Mucosa of stomach (tissue), 1 donor: ENCODE measurements at regions not wholly inside any gene's neighbourhood (a gene's known extent, or its start where the extent isn't known, plus 50 kb on each side); places are given as distances from the start of the nearest gene placed in this dataset.
"Not testable (repeated sequence)": the region's sequence is repeated elsewhere in the genome, so short reads cannot be mapped to it uniquely, and the experiment has no call there.

Source experiments
- H3K27me3 ChIP-seq: one replicate; pipeline ENCODE4 v1.7.0; 2013; ENCODE audit warnings: mild to moderate bottlenecking, low read length; ENCODE audit not compliant: control insufficient read depth, insufficient read depth
- H3K36me3 ChIP-seq: one replicate; pipeline ENCODE4 v1.7.0; 2013; ENCODE audit warnings: low read length; ENCODE audit not compliant: control insufficient read depth, insufficient read depth
- H3K4me1 ChIP-seq: one replicate; pipeline ENCODE4 v1.7.0; 2013; ENCODE audit warnings: mild to moderate bottlenecking, low read length; ENCODE audit not compliant: control insufficient read depth, insufficient read depth
- H3K4me3 ChIP-seq: one replicate; pipeline ENCODE4 v1.7.0; 2013; ENCODE audit warnings: low read length
- H3K9ac ChIP-seq: one replicate; pipeline ENCODE4 v1.7.0; 2013; ENCODE audit warnings: mild to moderate bottlenecking, low read length, moderate library complexity
- H3K9me3 ChIP-seq: one replicate; pipeline ENCODE4 v1.7.0; 2013; ENCODE audit warnings: mild to moderate bottlenecking, low read length, moderate library complexity; ENCODE audit not compliant: control insufficient read depth
- donor health status: Pancreatic carcinoma.

DNA sequence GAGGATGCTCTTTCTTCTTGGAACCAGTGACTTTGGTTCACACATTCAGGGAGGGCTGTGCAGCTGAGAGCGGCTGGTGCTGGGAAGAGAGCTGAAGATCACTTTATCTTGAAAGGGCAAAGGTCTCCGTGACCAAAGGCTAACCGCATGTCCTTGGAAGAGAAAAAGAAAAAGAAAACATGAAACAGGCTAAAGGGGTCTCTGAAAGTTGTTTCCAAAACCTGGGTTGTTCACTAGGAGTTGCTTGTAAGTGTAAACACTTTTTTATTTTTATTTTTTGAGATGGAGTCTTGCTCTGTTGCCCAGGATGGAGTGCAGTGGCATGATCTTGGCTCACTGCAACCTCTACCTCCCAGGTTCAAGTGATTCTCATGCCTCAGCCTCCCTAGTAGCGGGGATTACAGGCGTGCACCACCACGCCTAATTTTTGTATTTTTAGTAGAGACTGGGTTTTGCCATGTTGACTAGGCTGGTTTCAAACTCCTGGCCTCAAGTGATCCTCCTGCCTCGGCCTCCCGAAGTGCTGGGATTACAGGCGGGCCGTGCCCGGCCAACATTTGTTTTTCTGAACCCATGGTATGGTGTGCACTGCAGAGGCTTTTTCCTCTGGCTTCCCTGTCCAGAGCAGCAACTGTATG lies 208.6 kb downstream of the C9orf50 start:
- not testable (repeated sequence) for H3K9me3 ChIP-seq, H3K27me3 ChIP-seq, H3K36me3 ChIP-seq
- Histone ChIP-seq H3K9ac (peak overlapping the region; percentile 83), H3K4me3 (peak overlapping the region; percentile 31), H3K4me1 (peaks cover 50% of the 10 kb centered on the region)

- H3K9me3 ChIP-seq = no peaks in the 10 kb centered on the region
- no peak overlapping the region for H3K9ac ChIP-seq
- peaks cover 54% of the 10 kb centered on the region for H3K4me1 ChIP-seq
- H3K36me3 ChIP-seq = no peaks in the 10 kb centered on the region
- no peaks in the 10 kb centered on the region for H3K27me3 ChIP-seq
- H3K4me3 ChIP-seq = no peak overlapping the region
Measured at GRCh38 chr9:129411501-129412175, 209.3 kb downstream of the C9orf50 start.

DNA sequence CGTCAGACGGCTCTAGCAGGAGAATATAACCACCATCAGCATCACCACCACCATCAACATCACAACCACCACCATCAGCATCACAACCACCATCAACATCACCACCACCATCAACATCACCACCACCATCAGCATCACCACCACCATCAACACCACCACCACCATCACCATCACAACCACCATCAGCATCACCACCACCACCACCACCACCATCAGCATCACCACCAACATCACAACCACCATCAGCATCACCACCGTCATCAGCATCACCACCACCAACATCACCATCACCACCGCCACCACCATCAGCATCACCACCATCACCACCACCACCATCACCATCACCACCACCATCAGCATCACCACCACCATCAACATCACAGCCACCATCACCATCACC lies 210.7 kb downstream of the C9orf50 start:
- Histone ChIP-seq H3K9ac (no peak overlapping the region), H3K4me3 (no peak overlapping the region), H3K4me1 (peaks cover 65% of the 10 kb centered on the region), H3K36me3 (no peaks in the 10 kb centered on the region), H3K9me3 (no peaks in the 10 kb centered on the region), H3K27me3 (no peaks in the 10 kb centered on the region)

GRCh38 chr9:129408535-129409215 lies 212.2 kb downstream of the C9orf50 start:
- peak overlapping the region; percentile 31 for H3K9ac ChIP-seq
- peaks cover 51% of the 10 kb centered on the region for H3K4me1 ChIP-seq
- H3K27me3 ChIP-seq = no peaks in the 10 kb centered on the region
- H3K9me3 ChIP-seq = no peaks in the 10 kb centered on the region
- no peak overlapping the region for H3K4me3 ChIP-seq
- no peaks in the 10 kb centered on the region for H3K36me3 ChIP-seq

DNA sequence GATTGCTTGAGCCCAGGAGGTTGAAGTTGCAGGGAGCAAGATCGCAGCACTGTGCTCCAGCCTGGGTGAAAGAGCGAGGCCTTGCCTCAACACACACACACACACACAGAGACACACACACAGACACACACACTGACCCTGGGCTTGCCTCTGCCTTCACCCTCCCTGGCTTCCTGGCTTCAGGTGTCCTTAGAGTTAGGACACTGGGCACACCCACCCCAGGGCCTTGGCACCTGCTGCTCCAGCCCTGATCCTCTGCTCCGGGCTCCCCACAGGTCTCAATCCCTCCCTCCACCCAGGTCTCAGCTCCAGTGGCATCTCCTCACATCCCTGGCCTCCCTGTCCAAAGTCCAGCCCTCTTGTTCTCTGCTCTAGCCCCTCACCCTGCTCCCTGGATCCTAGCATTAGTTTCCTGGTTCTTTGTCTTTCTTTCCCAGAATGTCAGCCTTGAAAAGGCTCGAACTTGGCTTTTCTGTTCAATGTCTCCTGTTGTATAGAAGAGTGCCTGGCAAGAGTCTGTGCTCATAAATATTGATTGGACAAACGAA lies 212.9 kb downstream of the C9orf50 start:
- Histone ChIP-seq H3K36me3 (no peaks in the 10 kb centered on the region), H3K9ac (no peak overlapping the region), H3K27me3 (no peaks in the 10 kb centered on the region), H3K4me1 (peaks cover 49% of the 10 kb centered on the region), H3K9me3 (no peaks in the 10 kb centered on the region), H3K4me3 (no peak overlapping the region)

- no peaks in the 10 kb centered on the region for H3K9me3 ChIP-seq
- no peaks in the 10 kb centered on the region for H3K27me3 ChIP-seq
- peaks cover 37% of the 10 kb centered on the region for H3K4me1 ChIP-seq
- H3K9ac ChIP-seq = no peak overlapping the region
- H3K4me3 ChIP-seq = no peak overlapping the region
- no peaks in the 10 kb centered on the region for H3K36me3 ChIP-seq
Measured at GRCh38 chr9:129406278-129407225, 214.3 kb downstream of the C9orf50 start.

- Histone ChIP-seq H3K9me3 (no peaks in the 10 kb centered on the region), H3K36me3 (no peaks in the 10 kb centered on the region), H3K4me3 (no peak overlapping the region), H3K27me3 (no peaks in the 10 kb centered on the region), H3K9ac (no peak overlapping the region), H3K4me1 (peaks cover 34% of the 10 kb centered on the region)
Measured at GRCh38 chr9:129405827-129406213, 215.1 kb downstream of the C9orf50 start.

DNA sequence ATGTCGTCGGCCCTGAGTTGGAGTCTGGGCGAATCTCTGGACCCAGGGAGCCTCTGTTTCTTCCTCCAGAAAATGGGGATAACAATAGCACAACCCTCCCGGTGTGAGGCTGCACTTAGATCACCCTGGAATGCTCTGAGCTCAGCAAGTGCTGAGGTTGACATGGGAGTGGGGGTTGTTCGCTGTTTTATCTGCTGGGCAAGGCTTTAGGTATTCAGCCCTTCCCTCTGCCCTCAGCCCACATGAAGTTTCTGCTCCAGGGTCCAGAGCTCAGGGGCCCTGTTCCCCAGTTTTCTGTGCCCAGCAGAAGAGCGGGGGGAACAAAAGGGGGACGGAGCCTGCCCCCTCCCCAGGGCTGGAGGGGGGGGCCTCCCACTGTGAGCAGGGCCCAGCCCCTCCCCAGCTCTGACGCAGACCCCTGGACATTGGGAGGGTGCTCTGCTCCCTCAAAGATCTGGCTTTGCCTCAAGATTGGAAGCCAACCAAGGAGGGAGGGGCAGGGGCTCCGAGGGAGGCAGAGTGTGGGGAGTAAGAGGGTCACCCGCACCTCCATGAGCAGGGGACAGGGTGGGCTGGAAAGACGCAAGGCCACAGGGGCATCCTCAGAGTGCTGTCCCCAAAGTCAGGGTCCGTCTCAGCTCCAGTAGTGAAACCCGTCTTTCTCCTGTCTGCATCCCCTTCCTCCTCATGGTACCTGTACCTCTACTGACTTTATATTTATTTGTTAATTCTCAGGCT lies 215.6 kb downstream of the C9orf50 start:
- peaks cover 34% of the 10 kb centered on the region for H3K4me1 ChIP-seq
- H3K4me3 ChIP-seq = no peak overlapping the region
- H3K36me3 ChIP-seq = no peaks in the 10 kb centered on the region
- no peaks in the 10 kb centered on the region for H3K27me3 ChIP-seq
- no peaks in the 10 kb centered on the region for H3K9me3 ChIP-seq
- H3K9ac ChIP-seq = no peak overlapping the region

- Histone ChIP-seq H3K9me3 (no peaks in the 10 kb centered on the region), H3K4me1 (peaks cover 34% of the 10 kb centered on the region), H3K9ac (no peak overlapping the region), H3K4me3 (no peak overlapping the region), H3K27me3 (no peaks in the 10 kb centered on the region), H3K36me3 (no peaks in the 10 kb centered on the region)
Measured at GRCh38 chr9:129404621-129405020, 216.3 kb downstream of the C9orf50 start.

- Histone ChIP-seq H3K4me1 (peaks cover 31% of the 10 kb centered on the region), H3K4me3 (no peak overlapping the region), H3K9ac (no peak overlapping the region), H3K36me3 (no peaks in the 10 kb centered on the region), H3K27me3 (no peaks in the 10 kb centered on the region), H3K9me3 (no peaks in the 10 kb centered on the region)
Measured at GRCh38 chr9:129403779-129404620, 216.9 kb downstream of the C9orf50 start.
